ENCODE measurements at regions not wholly inside any gene's neighbourhood (a gene's known extent, or its start where the extent isn't known, plus 50 kb on each side); places are given as distances from the start of the nearest gene placed in this dataset.

- CTCF ChIA-PET: interaction anchor here (0.9 to 3.4 kb wide), 17 partner anchors 9 to 173 kb away, joined by 3 to 50 read pairs (median 8); no protein-coding TSS in a partner anchor
- TF ChIP-seq CTCF (IDR thresholded peaks at IDR 0.05; ENCODE audit: insufficient read depth, low read depth, low read length): no peak
Observed at GRCh38 chr7:130894909-130895750, 161.1 kb upstream of the KLF14 start.

GRCh38 chr7:130896051-130896881 is 162.3 kb upstream of the KLF14 start:
- H3K4me3 ChIP-seq (ENCODE audit: low read depth, low read length): no peak overlapping the region
- H3K27me3 ChIP-seq (ENCODE audit: control insufficient read depth, insufficient read depth, low read length): no peaks in the 10 kb centered on the region
- TF ChIP-seq CTCF (IDR thresholded peaks at IDR 0.05; ENCODE audit: insufficient read depth, low read depth, low read length): peak; percentile 68
- ChIA-PET POLR2A (interaction anchor here (0.6 kb wide), 1 partner anchor 131 kb away, joined by 6 read pairs; no protein-coding TSS in a partner anchor), CTCF (interaction anchor here (0.6 to 3.4 kb wide), 54 partner anchors 8 to 558 kb away, joined by 3 to 50 read pairs (median 6); no protein-coding TSS in a partner anchor)
- no peak for DNase-seq (ENCODE audit: low read depth)
- peaks cover 39% of the 10 kb centered on the region for H3K36me3 ChIP-seq (ENCODE audit: control insufficient read depth, insufficient read depth, low read length)

More at GRCh38 chr7:130894909-130895750, 161.1 kb upstream of the KLF14 start:
- no peak overlapping the region for H3K4me3 ChIP-seq (ENCODE audit: low read depth, low read length)
- H3K36me3 ChIP-seq (ENCODE audit: control insufficient read depth, insufficient read depth, low read length): peaks cover 38% of the 10 kb centered on the region
- no peaks in the 10 kb centered on the region for H3K27me3 ChIP-seq (ENCODE audit: control insufficient read depth, insufficient read depth, low read length)
- POLR2A ChIA-PET: interaction anchor here (1.1 kb wide), 1 partner anchor 132 kb away, joined by 4 read pairs; no protein-coding TSS in a partner anchor
- no peak for DNase-seq (ENCODE audit: low read depth)

- no peak overlapping the region for H3K4me3 ChIP-seq (ENCODE audit: low read depth, low read length)
- DNase-seq (ENCODE audit: low read depth): no peak
- peak; percentile 77 for TF ChIP-seq CTCF (IDR thresholded peaks at IDR 0.05; ENCODE audit: insufficient read depth, low read depth, low read length)
- peaks cover 41% of the 10 kb centered on the region for H3K36me3 ChIP-seq (ENCODE audit: control insufficient read depth, insufficient read depth, low read length)
- no peaks in the 10 kb centered on the region for H3K27me3 ChIP-seq (ENCODE audit: control insufficient read depth, insufficient read depth, low read length)
- ChIA-PET POLR2A (interaction anchor here (0.6 to 0.7 kb wide), 3 partner anchors 15 to 130 kb away, joined by 4 to 8 read pairs (median 6); no protein-coding TSS in a partner anchor), CTCF (interaction anchor here (0.6 to 3.4 kb wide), 57 partner anchors 8 to 529 kb away, joined by 3 to 50 read pairs (median 5); no protein-coding TSS in a partner anchor)
Observed at GRCh38 chr7:130896898-130897514, 163.0 kb upstream of the KLF14 start.

GRCh38 chr7:130897515-130898419 is 163.8 kb upstream of the KLF14 start:
- H3K27me3 ChIP-seq (ENCODE audit: control insufficient read depth, insufficient read depth, low read length): no peaks in the 10 kb centered on the region
- ChIA-PET CTCF (interaction anchor here (0.6 to 3.4 kb wide), 47 partner anchors 8 to 528 kb away, joined by 3 to 50 read pairs (median 7); no protein-coding TSS in a partner anchor), POLR2A (interaction anchor here (0.6 to 0.7 kb wide), 2 partner anchors 14 to 66 kb away, joined by 4 to 8 read pairs; no protein-coding TSS in a partner anchor)
- TF ChIP-seq CTCF (IDR thresholded peaks at IDR 0.05; ENCODE audit: insufficient read depth, low read depth, low read length): no peak
- no peak overlapping the region for H3K4me3 ChIP-seq (ENCODE audit: low read depth, low read length)
- DNase-seq (ENCODE audit: low read depth): no peak
- H3K36me3 ChIP-seq (ENCODE audit: control insufficient read depth, insufficient read depth, low read length): peaks cover 45% of the 10 kb centered on the region

Measured in BJ (cell line).